Breast epithelium (tissue), 4 donors: ENCODE measurements at regions not wholly inside any gene's neighbourhood (a gene's known extent, or its start where the extent isn't known, plus 50 kb on each side); places are given as distances from the start of the nearest gene placed in this dataset.

Experiments
- DNase-seq, 2 donors: peaks; one replicate each; pipeline ENCODE4 v3.0.0-alpha.2; 2019; ENCODE audit warnings: low spot score in 2 of 2
- H3K27ac ChIP-seq, 2 donors: fragments of 200-600 bp; sonication (generic) in 1 of 2; one replicate each; pipeline ENCODE4 v1.5.1; 2016 to 2019; ENCODE audit warnings: mild to moderate bottlenecking in 1 of 2
- H3K27me3 ChIP-seq, 2 donors: fragments of 200-600 bp; sonication (generic) in 1 of 2; one replicate each; pipeline versions ENCODE4 v1.5.1 to v1.6.0; 2017 to 2019; ENCODE audit warnings: control low read depth in 1 of 2, mild to moderate bottlenecking in 1 of 2
- H3K36me3 ChIP-seq: fragments of 200-600 bp; one replicate; pipeline ENCODE4 v1.5.1; 2019
- H3K4me1 ChIP-seq, 2 donors: fragments of 200-600 bp; sonication (generic); one replicate each; pipeline ENCODE4 v1.5.1; 2016 to 2019; ENCODE audit warnings: control low read depth in 1 of 2
- H3K4me3 ChIP-seq, 3 donors: fragments of 200-600 bp; sonication (generic); 1 replicate in 2 of 3; 2 replicates in 1 of 3; pipeline ENCODE4 v1.5.1; 2016 to 2019; ENCODE audit warnings: mild to moderate bottlenecking in 3 of 3, moderate library complexity in 2 of 3
- H3K9me3 ChIP-seq, 2 donors: fragments of 200-600 bp; sonication (generic) in 1 of 2; one replicate each; pipeline ENCODE4 v1.5.1; 2016 to 2019; ENCODE audit warnings: control low read depth in 1 of 2
- POLR2A ChIP-seq: fragments of 450-650 bp; IDR thresholded peaks from one replicate; pipeline ENCODE4 v1.6.1; 2016; ENCODE audit warnings: antibody characterized with exemption, mild to moderate bottlenecking, moderate library complexity
- POLR2AphosphoS5 ChIP-seq, 3 donors: sonication (generic); formaldehyde crosslinking; IDR thresholded peaks; one replicate each; pipeline ENCODE4 v1.6.1; 2017; ENCODE audit warnings: antibody characterized with exemption in 3 of 3
- intact Hi-C: fragments of 100-400 bp; cut with DNase I; formaldehyde crosslinking; loops from one replicate; pipeline ENCODE4 v1.15.1; 2023; ENCODE audit warnings: low total_unique reads
- TF ChIP-seq, protein P1 (sequence below), 3 donors: fragments of 450-650 bp; IDR thresholded peaks; one replicate each; pipeline ENCODE4 v1.5.1; 2016 to 2017; ENCODE audit warnings: antibody characterized with exemption in 3 of 3, mild to moderate bottlenecking in 3 of 3, moderate library complexity in 3 of 3

DNA sequence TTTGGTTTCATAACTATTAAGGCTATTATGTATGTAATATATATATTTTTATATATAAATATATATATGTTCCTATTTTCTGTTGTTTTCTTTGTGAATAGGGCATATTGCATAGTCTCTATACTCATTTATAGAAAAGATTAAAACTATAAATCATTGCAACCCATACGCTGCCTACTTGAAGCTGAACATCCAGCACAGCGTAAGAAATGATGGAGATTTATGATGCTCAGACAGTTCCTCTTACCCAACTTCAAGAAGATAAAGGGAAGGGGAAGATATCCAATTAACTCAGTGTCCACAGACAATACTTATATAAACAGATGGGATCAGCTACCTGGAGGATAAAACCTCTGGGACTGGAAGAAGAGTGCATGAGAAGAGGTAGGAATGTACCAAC is 791.7 kb downstream of the FAM181B start:
- Histone ChIP-seq H3K27me3 (no peaks in the 10 kb centered on the region), H3K4me1 (no peaks in the 10 kb centered on the region), H3K36me3 (no peaks in the 10 kb centered on the region), H3K9me3 (no peaks in the 10 kb centered on the region), H3K27ac (no peak overlapping the region), H3K4me3 (no peak overlapping the region)
- intact Hi-C loops = no loop called here
- DNase-seq = no peak
- TF ChIP-seq, protein P1, sequence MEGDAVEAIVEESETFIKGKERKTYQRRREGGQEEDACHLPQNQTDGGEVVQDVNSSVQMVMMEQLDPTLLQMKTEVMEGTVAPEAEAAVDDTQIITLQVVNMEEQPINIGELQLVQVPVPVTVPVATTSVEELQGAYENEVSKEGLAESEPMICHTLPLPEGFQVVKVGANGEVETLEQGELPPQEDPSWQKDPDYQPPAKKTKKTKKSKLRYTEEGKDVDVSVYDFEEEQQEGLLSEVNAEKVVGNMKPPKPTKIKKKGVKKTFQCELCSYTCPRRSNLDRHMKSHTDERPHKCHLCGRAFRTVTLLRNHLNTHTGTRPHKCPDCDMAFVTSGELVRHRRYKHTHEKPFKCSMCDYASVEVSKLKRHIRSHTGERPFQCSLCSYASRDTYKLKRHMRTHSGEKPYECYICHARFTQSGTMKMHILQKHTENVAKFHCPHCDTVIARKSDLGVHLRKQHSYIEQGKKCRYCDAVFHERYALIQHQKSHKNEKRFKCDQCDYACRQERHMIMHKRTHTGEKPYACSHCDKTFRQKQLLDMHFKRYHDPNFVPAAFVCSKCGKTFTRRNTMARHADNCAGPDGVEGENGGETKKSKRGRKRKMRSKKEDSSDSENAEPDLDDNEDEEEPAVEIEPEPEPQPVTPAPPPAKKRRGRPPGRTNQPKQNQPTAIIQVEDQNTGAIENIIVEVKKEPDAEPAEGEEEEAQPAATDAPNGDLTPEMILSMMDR (IDR thresholded peaks at IDR 0.05) = no peak
- TF ChIP-seq POLR2AphosphoS5 (IDR thresholded peaks at IDR 0.05) (no peak), POLR2A (no peak)

DNA sequence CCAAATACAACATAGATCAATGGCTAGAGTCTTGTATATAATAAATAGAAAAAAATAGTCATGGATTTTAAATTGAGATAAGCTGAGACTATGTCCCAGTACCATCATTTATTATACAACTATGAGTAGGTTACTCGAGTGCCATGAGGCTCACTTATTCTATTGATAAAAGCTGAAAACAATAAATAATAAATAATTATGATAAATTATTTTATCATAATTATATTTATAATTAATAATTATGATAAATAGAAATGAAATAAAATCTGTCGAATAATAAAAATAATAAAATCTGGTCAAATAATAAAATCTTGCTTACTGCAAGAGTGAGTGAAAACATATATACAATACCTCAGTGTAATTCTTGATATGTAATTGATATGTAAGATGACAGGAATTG is 801.4 kb downstream of the FAM181B start:
- TF ChIP-seq POLR2A (no peak), POLR2AphosphoS5 (IDR thresholded peaks at IDR 0.05) (no peak)
- TF ChIP-seq, protein P1 (IDR thresholded peaks at IDR 0.05) = no peak
- Histone ChIP-seq H3K4me3 (no peak overlapping the region), H3K27me3 (no peaks in the 10 kb centered on the region), H3K4me1 (no peaks in the 10 kb centered on the region), H3K9me3 (no peaks in the 10 kb centered on the region), H3K36me3 (no peaks in the 10 kb centered on the region), H3K27ac (no peak overlapping the region)
- DNase-seq = no peak
- intact Hi-C loops = no loop called here

GRCh38 chr11:81920205-81920604 is 813.5 kb downstream of the FAM181B start:
- H3K27me3 ChIP-seq = no peaks in the 10 kb centered on the region
- TF ChIP-seq POLR2A (no peak), POLR2AphosphoS5 (IDR thresholded peaks at IDR 0.05) (no peak)
- TF ChIP-seq, protein P1 (IDR thresholded peaks at IDR 0.05) = no peak
- no peak for DNase-seq
- no peak overlapping the region for H3K27ac ChIP-seq
- no peaks in the 10 kb centered on the region for H3K9me3 ChIP-seq
- no peaks in the 10 kb centered on the region for H3K4me1 ChIP-seq
- no peak overlapping the region for H3K4me3 ChIP-seq
- intact Hi-C loops = no loop called here
- no peaks in the 10 kb centered on the region for H3K36me3 ChIP-seq

- no peak for DNase-seq
- no peak for TF ChIP-seq POLR2AphosphoS5 (IDR thresholded peaks at IDR 0.05)
- TF ChIP-seq, protein P1 (IDR thresholded peaks at IDR 0.05) = no peak
- no peak for TF ChIP-seq POLR2A
- intact Hi-C loops = no loop called here
Measured at GRCh38 chr11:81916451-81916850, 817.2 kb downstream of the FAM181B start.

GRCh38 chr11:81915045-81915444 is 818.6 kb downstream of the FAM181B start:
- TF ChIP-seq POLR2AphosphoS5 (IDR thresholded peaks at IDR 0.05) = no peak
- TF ChIP-seq, protein P1 (IDR thresholded peaks at IDR 0.05) = no peak
- TF ChIP-seq POLR2A = no peak
- intact Hi-C loops = no loop called here
- Histone ChIP-seq H3K27me3 (no peaks in the 10 kb centered on the region), H3K27ac (no peak overlapping the region), H3K9me3 (no peaks in the 10 kb centered on the region), H3K4me3 (no peak overlapping the region), H3K36me3 (no peaks in the 10 kb centered on the region), H3K4me1 (no peaks in the 10 kb centered on the region)
- no peak for DNase-seq

More at GRCh38 chr11:81916451-81916850, 817.2 kb downstream of the FAM181B start:
- Histone ChIP-seq H3K4me1 (no peaks in the 10 kb centered on the region), H3K4me3 (no peak overlapping the region), H3K9me3 (no peaks in the 10 kb centered on the region), H3K36me3 (no peaks in the 10 kb centered on the region), H3K27me3 (no peaks in the 10 kb centered on the region), H3K27ac (no peak overlapping the region)
